ENCODE measurements at regions not wholly inside any gene's neighbourhood (a gene's known extent, or its start where the extent isn't known, plus 50 kb on each side); places are given as distances from the start of the nearest gene placed in this dataset.

DNA sequence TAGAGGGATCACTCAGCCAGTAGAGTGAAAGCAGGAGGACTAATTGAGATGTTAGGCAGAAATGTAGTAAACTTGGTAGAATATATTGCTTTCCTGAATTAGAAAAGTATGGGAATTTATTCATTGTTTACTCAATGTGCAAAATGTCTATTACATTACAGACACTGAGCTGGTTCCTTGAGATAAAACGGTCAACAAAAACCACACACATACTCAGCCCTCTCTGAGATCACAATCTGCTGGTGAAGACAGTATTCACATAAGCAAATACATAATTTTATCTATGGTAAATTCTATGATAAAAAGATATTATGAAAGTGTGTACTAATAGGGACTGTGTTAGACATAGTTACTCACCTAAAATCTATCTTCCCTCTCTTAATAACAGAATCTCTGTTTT, 833.5 kb downstream of the KCNA4 start:
- Histone ChIP-seq H3K27ac (ENCODE audit: low read depth in 1 of 2, low read length in 1 of 2) (no peak overlapping the region), H3K27me3 (ENCODE audit: control insufficient read depth in 3 of 3, insufficient read depth in 3 of 3, low read length in 2 of 3) (no peaks in the 10 kb centered on the region), H3K9me3 (ENCODE audit: control insufficient read depth in 4 of 4, insufficient read depth in 3 of 4, low read length in 3 of 4) (no peaks in the 10 kb centered on the region), H3K4me1 (ENCODE audit: control insufficient read depth in 5 of 5, insufficient read depth in 5 of 5, low read length in 5 of 5) (no peaks in the 10 kb centered on the region), H3K4me3 (no peak overlapping the region), H3K36me3 (ENCODE audit: control insufficient read depth in 4 of 4, insufficient read depth in 4 of 4, low read length in 4 of 4) (no peaks in the 10 kb centered on the region), H3K9ac (ENCODE audit: insufficient read depth in 1 of 2, low read length in 2 of 2) (no peak overlapping the region)
- DNase-seq, result no peak
- TF ChIP-seq, protein P1, sequence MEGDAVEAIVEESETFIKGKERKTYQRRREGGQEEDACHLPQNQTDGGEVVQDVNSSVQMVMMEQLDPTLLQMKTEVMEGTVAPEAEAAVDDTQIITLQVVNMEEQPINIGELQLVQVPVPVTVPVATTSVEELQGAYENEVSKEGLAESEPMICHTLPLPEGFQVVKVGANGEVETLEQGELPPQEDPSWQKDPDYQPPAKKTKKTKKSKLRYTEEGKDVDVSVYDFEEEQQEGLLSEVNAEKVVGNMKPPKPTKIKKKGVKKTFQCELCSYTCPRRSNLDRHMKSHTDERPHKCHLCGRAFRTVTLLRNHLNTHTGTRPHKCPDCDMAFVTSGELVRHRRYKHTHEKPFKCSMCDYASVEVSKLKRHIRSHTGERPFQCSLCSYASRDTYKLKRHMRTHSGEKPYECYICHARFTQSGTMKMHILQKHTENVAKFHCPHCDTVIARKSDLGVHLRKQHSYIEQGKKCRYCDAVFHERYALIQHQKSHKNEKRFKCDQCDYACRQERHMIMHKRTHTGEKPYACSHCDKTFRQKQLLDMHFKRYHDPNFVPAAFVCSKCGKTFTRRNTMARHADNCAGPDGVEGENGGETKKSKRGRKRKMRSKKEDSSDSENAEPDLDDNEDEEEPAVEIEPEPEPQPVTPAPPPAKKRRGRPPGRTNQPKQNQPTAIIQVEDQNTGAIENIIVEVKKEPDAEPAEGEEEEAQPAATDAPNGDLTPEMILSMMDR (IDR thresholded peaks at IDR 0.05; ENCODE audit: control extremely low read depth, extremely low read depth), result no peak
- WGBS, 2 donors, result 58 to 77% methylated on average over 1 of the region's 1 CpG
- no peak for ATAC-seq (ENCODE audit: insufficient read depth, low FRiP score)

DNA sequence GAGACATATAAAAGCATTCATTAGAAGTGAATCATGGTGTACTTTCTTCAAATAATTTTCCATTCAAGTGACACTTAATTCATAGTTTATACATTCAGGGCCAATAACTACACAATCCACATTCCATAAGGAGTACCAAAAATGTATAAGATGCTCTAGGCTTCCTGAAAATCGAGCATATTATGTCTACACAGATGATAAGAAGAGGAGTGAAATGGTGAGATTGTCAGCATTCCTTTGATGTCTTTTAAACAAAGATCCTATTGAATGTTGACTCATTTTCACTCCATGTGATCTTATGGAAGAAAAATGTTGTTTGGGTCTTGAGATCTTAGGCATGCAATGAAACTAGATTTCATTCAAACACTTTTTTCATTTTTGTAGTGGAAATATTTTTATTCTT, 843.2 kb downstream of the KCNA4 start:
- no peak overlapping the region for H3K27ac ChIP-seq (ENCODE audit: low read depth in 1 of 2, low read length in 1 of 2)
- no peak overlapping the region for H3K9ac ChIP-seq (ENCODE audit: insufficient read depth in 1 of 2, low read length in 2 of 2)
- TF ChIP-seq, protein P1 (IDR thresholded peaks at IDR 0.05; ENCODE audit: control extremely low read depth, extremely low read depth), result no peak
- no peaks in the 10 kb centered on the region for H3K36me3 ChIP-seq (ENCODE audit: control insufficient read depth in 4 of 4, insufficient read depth in 4 of 4, low read length in 4 of 4)
- ATAC-seq (ENCODE audit: insufficient read depth, low FRiP score) (no peak), DNase-seq (no peak)
- no peaks in the 10 kb centered on the region for H3K9me3 ChIP-seq (ENCODE audit: control insufficient read depth in 4 of 4, insufficient read depth in 3 of 4, low read length in 3 of 4)
- H3K4me1 ChIP-seq (ENCODE audit: control insufficient read depth in 5 of 5, insufficient read depth in 5 of 5, low read length in 5 of 5), result no peaks in the 10 kb centered on the region
- no peaks in the 10 kb centered on the region for H3K27me3 ChIP-seq (ENCODE audit: control insufficient read depth in 3 of 3, insufficient read depth in 3 of 3, low read length in 2 of 3)
- H3K4me3 ChIP-seq, result no peak overlapping the region
- 9 to 37% methylated on average over 1 of the region's 1 CpG for WGBS, 2 donors

DNA sequence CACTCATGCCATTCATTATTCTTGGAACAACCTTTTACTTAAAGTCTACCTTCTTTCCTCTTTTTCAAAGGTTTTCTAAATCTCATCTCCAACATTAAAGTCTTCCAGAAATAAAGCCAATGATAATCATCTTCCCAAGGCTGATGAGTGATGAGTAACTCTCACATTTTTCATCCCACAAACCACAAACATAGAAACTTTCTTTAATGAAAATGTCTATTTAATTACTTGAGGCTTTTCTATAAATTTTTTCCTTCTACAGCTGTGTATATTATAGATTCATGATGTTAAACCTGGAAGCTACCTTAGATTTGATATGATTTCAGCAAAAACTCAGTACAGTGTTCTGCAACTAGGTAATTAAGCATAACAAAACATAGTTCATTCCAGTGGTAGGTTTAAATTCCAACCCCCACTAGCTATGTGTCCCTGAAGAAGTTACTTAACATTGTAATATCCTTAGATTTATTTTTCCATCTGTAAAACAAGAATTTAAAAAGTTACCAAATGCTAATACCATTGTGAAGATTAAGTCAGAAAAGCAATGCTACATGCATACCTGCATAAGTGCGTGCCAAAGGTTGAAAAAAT, 845.4 kb downstream of the KCNA4 start:
- Histone ChIP-seq H3K9me3 (ENCODE audit: control insufficient read depth in 4 of 4, insufficient read depth in 3 of 4, low read length in 3 of 4) (no peaks in the 10 kb centered on the region), H3K36me3 (ENCODE audit: control insufficient read depth in 4 of 4, insufficient read depth in 4 of 4, low read length in 4 of 4) (no peaks in the 10 kb centered on the region), H3K27ac (ENCODE audit: low read depth in 1 of 2, low read length in 1 of 2) (no peak overlapping the region), H3K9ac (ENCODE audit: insufficient read depth in 1 of 2, low read length in 2 of 2) (no peak overlapping the region), H3K27me3 (ENCODE audit: control insufficient read depth in 3 of 3, insufficient read depth in 3 of 3, low read length in 2 of 3) (no peaks in the 10 kb centered on the region), H3K4me1 (ENCODE audit: control insufficient read depth in 5 of 5, insufficient read depth in 5 of 5, low read length in 5 of 5) (no peaks in the 10 kb centered on the region), H3K4me3 (no peak overlapping the region)
- ATAC-seq (ENCODE audit: insufficient read depth, low FRiP score) (no peak), DNase-seq (no peak)
- 90 to 93% methylated on average over 1 of the region's 1 CpG for WGBS, 2 donors
- TF ChIP-seq, protein P1 (IDR thresholded peaks at IDR 0.05; ENCODE audit: control extremely low read depth, extremely low read depth), result no peak

DNA sequence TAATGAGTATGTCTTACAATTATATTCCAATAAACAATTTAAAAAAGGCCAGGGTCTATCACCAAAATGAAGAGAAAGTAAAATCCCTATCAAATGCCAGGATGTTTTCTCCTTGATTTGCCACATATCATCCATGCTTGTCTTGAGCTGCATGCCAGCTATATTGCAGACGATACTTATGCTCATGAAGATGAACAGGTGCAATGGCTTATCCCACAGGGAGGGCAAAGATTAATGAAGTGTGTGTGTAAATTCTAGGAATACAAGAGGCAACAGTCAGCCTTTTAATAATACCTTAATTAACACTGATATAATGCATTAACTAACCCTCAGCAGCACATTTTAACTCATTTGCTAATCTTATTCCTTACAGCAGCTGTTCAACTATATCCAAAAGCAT, 850.5 kb downstream of the KCNA4 start:
- TF ChIP-seq, protein P1 (IDR thresholded peaks at IDR 0.05; ENCODE audit: control extremely low read depth, extremely low read depth), result no peak
- 73 to 85% methylated on average over 1 of the region's 1 CpG for WGBS, 2 donors
- Histone ChIP-seq H3K9me3 (ENCODE audit: control insufficient read depth in 4 of 4, insufficient read depth in 3 of 4, low read length in 3 of 4) (no peaks in the 10 kb centered on the region), H3K4me1 (ENCODE audit: control insufficient read depth in 5 of 5, insufficient read depth in 5 of 5, low read length in 5 of 5) (no peaks in the 10 kb centered on the region), H3K4me3 (no peak overlapping the region), H3K27me3 (ENCODE audit: control insufficient read depth in 3 of 3, insufficient read depth in 3 of 3, low read length in 2 of 3) (no peaks in the 10 kb centered on the region), H3K9ac (ENCODE audit: insufficient read depth in 1 of 2, low read length in 2 of 2) (no peak overlapping the region), H3K36me3 (ENCODE audit: control insufficient read depth in 4 of 4, insufficient read depth in 4 of 4, low read length in 4 of 4) (no peaks in the 10 kb centered on the region), H3K27ac (ENCODE audit: low read depth in 1 of 2, low read length in 1 of 2) (no peak overlapping the region)
- no peak for DNase-seq
- ATAC-seq (ENCODE audit: insufficient read depth, low FRiP score), result no peak

All from lung (tissue), 11 donors.